HAP-1 (cell line): ENCODE measurements at regions not wholly inside any gene's neighbourhood (a gene's known extent, or its start where the extent isn't known, plus 50 kb on each side); places are given as distances from the start of the nearest gene placed in this dataset.
A peak's percentile ranks its signal among the peaks of the same experiment; 100 is the strongest.

Experiments used
- DNase-seq, 2 experiments: peaks; one replicate each; pipeline ENCODE4 v3.0.0-alpha.2; 2016 to 2020; ENCODE audit warnings: low spot score in 2 of 2
- H3K27me3 ChIP-seq: fragments of 250-450 bp; sonication (Bioruptor Pico); 2 replicates; pipeline ENCODE4 v1.5.1; 2020; ENCODE audit warnings: low read depth, mild to moderate bottlenecking, moderate library complexity
- H3K36me3 ChIP-seq: fragments of 250-450 bp; sonication (Bioruptor Pico); replicated peaks from 2 replicates; pipeline ENCODE4 v1.5.1; 2020; ENCODE audit warnings: mild to moderate bottlenecking
- H3K4me1 ChIP-seq: fragments of 250-450 bp; sonication (Bioruptor Pico); 2 replicates; pipeline ENCODE4 v1.5.1; 2020; ENCODE audit warnings: mild to moderate bottlenecking
- H3K4me3 ChIP-seq: fragments of 250-450 bp; sonication (Bioruptor Pico); 2 replicates; pipeline ENCODE4 v1.5.1; 2020; ENCODE audit warnings: mild to moderate bottlenecking, moderate library complexity
- H3K9me3 ChIP-seq: fragments of 250-450 bp; sonication (Bioruptor Pico); 2 replicates; pipeline ENCODE4 v1.5.1; 2020; ENCODE audit warnings: mild to moderate bottlenecking, moderate library complexity
- in situ Hi-C: fragments of 300-500 bp; cut with MboI; formaldehyde crosslinking; loops from 3 replicates; pipeline ENCODE4 v1.14.3; 2020; ENCODE audit warnings: low sequenced_read_pairs, inconsistent platforms, mixed read lengths

GRCh38 chr18:29181151-29181901, 1004.4 kb upstream of the CDH2 start:
- Histone ChIP-seq H3K9me3 (no peaks in the 10 kb centered on the region), H3K36me3 (no peaks in the 10 kb centered on the region), H3K4me3 (no peak overlapping the region), H3K27me3 (no peaks in the 10 kb centered on the region), H3K4me1 (no peaks in the 10 kb centered on the region; the same call in 1 of the 2 replicates)
- no peak for DNase-seq
- in situ Hi-C loops: no loop called here

DNA sequence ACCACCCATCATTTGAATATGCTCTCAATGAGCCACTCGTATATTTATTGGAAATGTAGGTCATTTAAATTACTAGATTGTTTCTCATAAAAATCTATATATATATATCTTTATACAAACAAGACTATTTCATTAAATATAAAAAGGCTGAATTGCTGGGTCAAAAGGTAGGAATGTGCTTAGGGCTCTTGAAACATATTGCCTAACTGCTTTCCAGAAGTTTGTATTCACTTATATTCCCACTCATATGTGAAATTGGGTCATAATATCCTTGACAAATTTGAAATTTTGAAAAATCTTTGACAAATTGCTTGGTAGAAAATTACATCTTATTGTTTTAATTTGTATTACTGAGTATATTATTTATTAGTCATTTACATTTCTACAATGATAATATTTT, 999.8 kb upstream of the CDH2 start:
- Histone ChIP-seq H3K36me3 (no peaks in the 10 kb centered on the region), H3K4me3 (no peak overlapping the region), H3K4me1 (no peaks in the 10 kb centered on the region; the same call in 1 of the 2 replicates), H3K27me3 (no peaks in the 10 kb centered on the region), H3K9me3 (no peaks in the 10 kb centered on the region)
- DNase-seq: no peak
- in situ Hi-C loops: no loop called here

DNA sequence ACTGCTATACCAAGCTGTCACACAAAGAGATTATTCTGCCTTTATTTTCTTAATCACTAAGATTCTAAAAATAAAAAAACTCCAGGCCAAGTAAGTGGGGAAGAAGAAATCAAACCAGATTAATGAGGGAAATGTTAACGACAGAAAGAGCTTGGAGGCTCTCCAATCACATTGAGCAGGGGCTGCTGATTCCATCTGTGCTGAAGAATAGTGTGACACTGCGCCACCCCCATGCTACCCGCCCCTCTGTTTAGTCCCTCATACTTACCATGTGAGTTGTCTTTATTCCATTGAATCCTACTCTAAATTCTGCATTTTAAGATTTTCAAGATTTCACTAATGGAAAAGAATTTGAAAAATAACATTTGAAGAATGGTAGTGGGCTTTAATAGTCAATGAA, 998.0 kb upstream of the CDH2 start:
- Histone ChIP-seq H3K4me3 (no peak overlapping the region), H3K4me1 (no peaks in the 10 kb centered on the region; the same call in 1 of the 2 replicates), H3K36me3 (no peaks in the 10 kb centered on the region), H3K9me3 (no peaks in the 10 kb centered on the region), H3K27me3 (no peaks in the 10 kb centered on the region)
- in situ Hi-C loops: no loop called here
- no peak for DNase-seq

DNA sequence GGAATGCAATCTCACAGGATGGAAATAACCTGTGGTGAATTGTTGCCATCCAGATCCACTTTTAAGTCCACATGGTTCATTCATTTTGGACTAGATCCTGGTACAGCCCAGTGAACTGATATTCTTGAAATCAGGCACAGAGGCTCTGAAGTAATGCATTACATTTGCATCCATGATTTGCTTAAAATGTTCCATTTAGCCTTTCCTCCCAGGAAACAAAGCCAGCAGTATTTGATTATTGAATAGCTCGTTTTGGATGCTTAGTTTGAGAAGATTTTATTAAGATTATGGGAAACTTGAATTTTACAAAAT, 995.8 kb upstream of the CDH2 start:
- no peaks in the 10 kb centered on the region for H3K9me3 ChIP-seq
- H3K4me1 ChIP-seq: peaks cover 1% of the 10 kb centered on the region
- no peak overlapping the region for H3K4me3 ChIP-seq
- no peaks in the 10 kb centered on the region for H3K27me3 ChIP-seq
- in situ Hi-C loops: no loop called here
- H3K36me3 ChIP-seq: no peaks in the 10 kb centered on the region
- no peak for DNase-seq

GRCh38 chr18:29171892-29172755, 995.2 kb upstream of the CDH2 start:
- no peak for DNase-seq
- H3K36me3 ChIP-seq: no peaks in the 10 kb centered on the region
- H3K9me3 ChIP-seq: no peaks in the 10 kb centered on the region
- no peak overlapping the region for H3K4me3 ChIP-seq
- peaks cover 2% of the 10 kb centered on the region for H3K4me1 ChIP-seq
- H3K27me3 ChIP-seq: no peaks in the 10 kb centered on the region
- in situ Hi-C loops: no loop called here

DNA sequence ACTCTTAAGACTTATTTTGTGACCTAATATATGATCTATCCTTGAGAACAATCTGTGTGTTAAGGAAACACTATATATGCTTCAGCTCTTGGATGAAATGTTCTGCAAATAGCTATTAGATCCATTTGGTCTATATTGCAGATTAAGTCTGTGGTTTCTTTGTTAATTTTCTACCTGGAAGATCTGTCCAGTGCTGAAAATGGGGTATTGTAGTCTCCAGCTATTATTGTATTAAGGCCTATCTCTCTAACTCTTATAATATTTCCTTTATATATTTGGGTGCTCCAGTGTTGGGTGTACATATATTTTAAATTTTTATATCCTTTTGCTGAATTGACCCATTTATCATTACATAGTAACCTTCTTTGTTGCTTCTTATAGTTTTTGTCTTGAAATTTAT, 992.7 kb upstream of the CDH2 start:
- Histone ChIP-seq H3K4me3 (no peak overlapping the region), H3K4me1 (peaks cover 13% of the 10 kb centered on the region), H3K36me3 (no peaks in the 10 kb centered on the region), H3K9me3 (no peaks in the 10 kb centered on the region), H3K27me3 (no peaks in the 10 kb centered on the region)
- in situ Hi-C loops: no loop called here
- no peak for DNase-seq

DNA sequence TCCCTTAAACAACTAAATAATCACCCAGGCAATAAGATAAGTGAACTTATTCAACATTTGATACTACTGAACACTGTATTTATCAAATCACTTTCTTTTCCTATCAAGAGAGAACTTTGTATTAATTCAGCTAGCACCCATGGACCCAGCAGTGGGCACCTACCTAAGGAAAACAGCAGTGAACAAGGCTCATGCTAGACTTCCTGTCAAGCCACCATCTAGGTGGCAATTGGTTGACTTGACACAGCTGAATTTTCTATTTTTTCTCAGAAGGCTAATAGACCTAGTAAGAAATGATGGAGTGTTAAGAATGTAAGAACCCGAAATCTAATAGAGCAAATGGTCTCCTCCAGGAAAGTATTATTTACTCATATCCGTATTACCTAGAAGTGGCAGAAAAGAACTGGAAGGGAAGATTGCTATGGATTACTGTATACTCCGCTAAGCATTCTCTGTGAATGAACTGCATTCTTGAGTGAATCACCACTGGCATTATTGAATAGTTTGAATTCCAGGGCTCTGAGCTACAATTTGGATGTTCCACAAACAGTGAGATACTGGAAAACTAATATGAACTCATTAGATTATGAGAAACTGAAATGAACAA, 988.2 kb upstream of the CDH2 start:
- Histone ChIP-seq H3K36me3 (no peaks in the 10 kb centered on the region), H3K4me3 (no peak overlapping the region), H3K4me1 (peaks cover 22% of the 10 kb centered on the region), H3K9me3 (no peaks in the 10 kb centered on the region), H3K27me3 (no peaks in the 10 kb centered on the region)
- in situ Hi-C loops: no loop called here
- peak in 1 of 2 experiments; percentile 73 for DNase-seq

- no peak for DNase-seq
- H3K9me3 ChIP-seq: no peaks in the 10 kb centered on the region
- in situ Hi-C loops: no loop called here
Observed at GRCh38 chr18:29164020-29164706, 987.2 kb upstream of the CDH2 start.

DNA sequence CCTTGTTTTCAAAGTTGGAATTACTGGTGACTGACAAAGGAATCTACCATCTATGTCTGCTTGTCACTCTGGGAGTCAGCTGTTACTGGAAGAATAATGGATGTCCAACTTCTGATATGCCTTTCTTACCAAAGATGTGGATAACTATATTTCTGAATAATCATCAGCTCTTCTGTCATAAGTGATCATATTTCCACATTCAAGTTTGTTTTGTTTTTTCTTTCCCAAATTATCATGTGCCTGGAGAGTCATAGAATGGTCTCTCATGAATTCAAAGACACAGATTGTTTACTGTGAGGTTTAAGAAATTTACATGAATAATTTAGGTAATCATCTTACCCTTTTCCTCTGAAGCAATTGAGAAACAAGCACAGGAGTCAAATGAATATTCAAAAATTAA, 986.7 kb upstream of the CDH2 start:
- Histone ChIP-seq H3K4me1 (peaks cover 29% of the 10 kb centered on the region), H3K27me3 (no peaks in the 10 kb centered on the region), H3K36me3 (no peaks in the 10 kb centered on the region), H3K9me3 (no peaks in the 10 kb centered on the region), H3K4me3 (no peak overlapping the region)
- DNase-seq: no peak
- in situ Hi-C loops: no loop called here

More at GRCh38 chr18:29164020-29164706, 987.2 kb upstream of the CDH2 start:
- H3K36me3 ChIP-seq: no peaks in the 10 kb centered on the region
- H3K4me3 ChIP-seq: no peak overlapping the region
- H3K27me3 ChIP-seq: no peaks in the 10 kb centered on the region
- H3K4me1 ChIP-seq: peaks cover 29% of the 10 kb centered on the region

DNA sequence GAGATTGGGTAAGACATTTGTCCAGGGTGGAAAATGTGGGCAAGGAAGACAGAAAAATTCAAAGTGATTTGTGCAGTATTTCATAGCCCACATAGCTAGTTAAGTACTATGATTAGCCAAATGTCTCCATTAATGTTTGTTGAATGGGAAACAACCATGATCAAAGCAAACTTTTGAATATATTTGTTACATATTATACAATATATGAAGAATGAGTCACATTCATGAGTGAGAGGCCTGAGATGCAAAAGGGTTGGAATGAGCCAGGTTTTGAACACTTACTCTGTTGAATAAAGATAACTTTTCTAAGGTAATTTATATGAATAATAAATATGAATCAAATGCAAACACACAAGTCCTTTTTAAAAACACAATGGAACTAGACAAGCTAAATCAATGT, 984.5 kb upstream of the CDH2 start:
- in situ Hi-C loops: no loop called here
- DNase-seq: no peak
- Histone ChIP-seq H3K27me3 (no peaks in the 10 kb centered on the region), H3K9me3 (no peaks in the 10 kb centered on the region), H3K4me3 (no peak overlapping the region), H3K4me1 (peaks cover 30% of the 10 kb centered on the region), H3K36me3 (no peaks in the 10 kb centered on the region)

DNA sequence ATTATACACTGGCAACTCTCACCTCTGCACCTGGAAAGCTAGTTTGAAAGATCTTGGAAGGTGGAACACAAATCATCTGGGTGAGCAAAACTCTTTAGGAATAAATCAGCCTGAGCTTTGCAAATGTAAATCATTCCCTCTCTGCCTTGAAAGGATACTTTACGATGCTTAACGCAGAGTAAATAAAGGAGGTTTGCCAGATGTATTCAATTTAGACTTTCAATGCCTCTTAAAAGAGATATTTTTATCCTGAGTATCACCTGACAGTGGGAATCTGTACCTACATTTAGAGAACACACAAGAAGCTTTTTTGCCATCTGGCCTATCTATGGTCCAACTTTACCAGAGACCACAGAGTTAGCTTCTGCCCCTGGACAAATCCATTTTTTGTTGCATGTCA, 983.2 kb upstream of the CDH2 start:
- no peaks in the 10 kb centered on the region for H3K9me3 ChIP-seq
- no peaks in the 10 kb centered on the region for H3K27me3 ChIP-seq
- no peaks in the 10 kb centered on the region for H3K36me3 ChIP-seq
- in situ Hi-C loops: no loop called here
- peak; percentile 13 to 92 for DNase-seq
- peaks cover 27% of the 10 kb centered on the region for H3K4me1 ChIP-seq
- no peak overlapping the region for H3K4me3 ChIP-seq

DNA sequence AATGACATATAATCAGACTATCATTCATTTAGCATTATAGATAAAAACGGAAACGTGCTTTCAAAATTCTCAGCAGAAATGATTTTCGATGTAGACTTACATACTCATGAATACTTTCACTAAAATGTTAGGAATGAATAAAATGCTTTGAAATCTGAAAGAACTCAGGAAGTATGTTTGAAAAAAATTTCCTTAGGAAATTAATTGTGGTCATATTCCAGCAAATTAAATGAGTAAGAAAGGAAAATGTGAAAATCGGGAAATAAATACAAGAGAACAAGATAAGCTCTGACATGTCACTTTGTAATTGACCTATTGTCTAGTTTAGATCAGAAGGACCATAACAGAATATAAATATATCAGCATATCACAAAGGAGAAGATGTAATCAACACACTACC, 981.0 kb upstream of the CDH2 start:
- DNase-seq: no peak
- in situ Hi-C loops: no loop called here
- H3K4me1 ChIP-seq: peaks cover 25% of the 10 kb centered on the region
- H3K9me3 ChIP-seq: no peaks in the 10 kb centered on the region
- H3K36me3 ChIP-seq: no peaks in the 10 kb centered on the region
- no peak overlapping the region for H3K4me3 ChIP-seq
- no peaks in the 10 kb centered on the region for H3K27me3 ChIP-seq

- DNase-seq: no peak
- in situ Hi-C loops: no loop called here
- no peaks in the 10 kb centered on the region for H3K9me3 ChIP-seq
- peaks cover 25% of the 10 kb centered on the region for H3K4me1 ChIP-seq
- H3K27me3 ChIP-seq: no peaks in the 10 kb centered on the region
- H3K4me3 ChIP-seq: no peak overlapping the region
- no peaks in the 10 kb centered on the region for H3K36me3 ChIP-seq
Observed at GRCh38 chr18:29157057-29157780, 980.3 kb upstream of the CDH2 start.
